DND-41 (cell line): ENCODE measurements at regions not wholly inside any gene's neighbourhood (a gene's known extent, or its start where the extent isn't known, plus 50 kb on each side); places are given as distances from the start of the nearest gene placed in this dataset.

Experiments used
- EZH2 ChIP-seq: IDR thresholded peaks from 3 replicates; pipeline ENCODE4 v1.6.1; 2012; ENCODE audit warnings: borderline replicate concordance, low read depth, mild to moderate bottlenecking, moderate library complexity, low read length, inconsistent platforms; ENCODE audit not compliant: severe bottlenecking
- TF ChIP-seq, protein P1 (sequence below): IDR thresholded peaks from 2 replicates; pipeline ENCODE4 v1.5.1; 2012; ENCODE audit warnings: borderline replicate concordance, low read length, moderate library complexity, mild to moderate bottlenecking; ENCODE audit not compliant: poor library complexity, severe bottlenecking; ENCODE audit errors: extremely low read depth

DNA sequence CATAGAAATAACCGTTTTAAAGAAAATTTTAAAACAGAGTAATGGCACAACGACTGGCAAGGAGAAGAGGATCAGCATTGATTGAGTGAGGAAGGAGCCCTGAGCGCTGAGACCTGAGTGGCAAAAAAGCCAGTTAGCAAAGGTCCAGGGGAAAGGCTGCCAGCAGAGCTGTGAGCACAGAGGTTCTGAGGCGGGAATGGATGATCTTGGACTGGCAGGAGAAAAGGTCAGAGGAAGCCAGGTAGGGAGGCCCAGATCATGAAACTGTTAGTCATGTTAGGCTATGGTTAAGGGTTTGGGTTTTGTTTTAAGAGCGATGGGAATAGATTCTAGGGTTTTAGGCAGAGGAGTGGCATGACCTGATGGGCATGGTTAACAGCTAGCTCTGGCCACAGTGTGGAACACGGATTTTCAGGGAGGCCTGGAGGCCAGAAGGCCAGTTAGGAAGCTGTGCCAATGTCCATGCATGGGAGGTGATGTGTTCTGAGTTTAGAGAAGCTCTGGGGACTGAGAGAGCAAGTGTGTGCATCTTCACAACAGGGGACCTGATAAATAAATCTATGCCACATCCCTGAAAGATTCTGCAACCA is 57.7 kb upstream of the GALNT10 start:
- TF ChIP-seq, protein P1, sequence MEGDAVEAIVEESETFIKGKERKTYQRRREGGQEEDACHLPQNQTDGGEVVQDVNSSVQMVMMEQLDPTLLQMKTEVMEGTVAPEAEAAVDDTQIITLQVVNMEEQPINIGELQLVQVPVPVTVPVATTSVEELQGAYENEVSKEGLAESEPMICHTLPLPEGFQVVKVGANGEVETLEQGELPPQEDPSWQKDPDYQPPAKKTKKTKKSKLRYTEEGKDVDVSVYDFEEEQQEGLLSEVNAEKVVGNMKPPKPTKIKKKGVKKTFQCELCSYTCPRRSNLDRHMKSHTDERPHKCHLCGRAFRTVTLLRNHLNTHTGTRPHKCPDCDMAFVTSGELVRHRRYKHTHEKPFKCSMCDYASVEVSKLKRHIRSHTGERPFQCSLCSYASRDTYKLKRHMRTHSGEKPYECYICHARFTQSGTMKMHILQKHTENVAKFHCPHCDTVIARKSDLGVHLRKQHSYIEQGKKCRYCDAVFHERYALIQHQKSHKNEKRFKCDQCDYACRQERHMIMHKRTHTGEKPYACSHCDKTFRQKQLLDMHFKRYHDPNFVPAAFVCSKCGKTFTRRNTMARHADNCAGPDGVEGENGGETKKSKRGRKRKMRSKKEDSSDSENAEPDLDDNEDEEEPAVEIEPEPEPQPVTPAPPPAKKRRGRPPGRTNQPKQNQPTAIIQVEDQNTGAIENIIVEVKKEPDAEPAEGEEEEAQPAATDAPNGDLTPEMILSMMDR, result no peak
- no peak for TF ChIP-seq EZH2
